ENCODE measurements at regions not wholly inside any gene's neighbourhood (a gene's known extent, or its start where the extent isn't known, plus 50 kb on each side); places are given as distances from the start of the nearest gene placed in this dataset.

DNA sequence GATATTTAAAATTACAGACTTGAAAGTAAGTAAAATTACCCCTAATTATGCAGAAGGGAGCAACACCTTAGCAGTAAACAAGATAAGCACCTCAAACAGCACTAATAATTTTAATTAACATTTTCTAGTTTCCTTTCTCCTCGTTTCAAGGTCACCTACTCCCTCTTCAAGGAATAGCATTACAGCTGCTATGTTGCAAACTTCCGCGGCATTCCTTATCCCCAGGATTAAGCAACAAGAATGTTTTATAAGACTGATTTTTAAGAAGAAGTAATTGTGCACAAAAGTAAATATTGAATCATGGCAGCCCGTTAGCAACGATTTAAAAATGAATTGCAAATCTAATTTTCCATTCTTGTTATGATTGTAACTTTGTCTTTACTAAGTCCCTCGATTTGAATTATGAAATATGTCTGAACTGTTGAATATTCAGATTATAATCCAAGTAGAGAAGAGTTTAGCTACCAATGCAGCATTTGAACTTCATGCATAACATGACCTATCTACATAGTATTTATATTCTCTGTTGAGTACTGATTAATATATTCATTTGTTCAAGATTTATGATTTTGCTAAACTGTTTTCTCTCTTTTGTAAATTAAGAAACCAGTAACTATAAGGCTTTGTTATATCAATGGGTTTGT is 593.5 kb upstream of the MGMT start:
- TF ChIP-seq GATA2 (IDR thresholded peaks at IDR 0.05; ENCODE audit: insufficient read depth, insufficient read length, low read depth, low read length) (no peak), POLR2AphosphoS5 (IDR thresholded peaks at IDR 0.05; ENCODE audit: insufficient read depth, low read depth, low read length) (no peak), JUN (IDR thresholded peaks at IDR 0.05; ENCODE audit: borderline replicate concordance, insufficient read depth, insufficient read length, low read depth) (no peak), POLR2A (IDR thresholded peaks at IDR 0.05; ENCODE audit: low read depth, low read length) (no peak)
- intact Hi-C loops (cut with micrococcal nuclease) (no loop called here), dilution Hi-C loops (cut with MboI; ENCODE audit: extremely low pct_ligation_motif_present, low sequenced_read_pairs) (no loop called here)
- H3K9ac ChIP-seq (replicated peaks; ENCODE audit: extremely low read depth, insufficient read depth, low read length), result no peak overlapping the region
- ChIA-PET POLR2A (no interaction called here), CTCF (no interaction called here)
- DNase-seq (ENCODE audit: low read depth, low spot score), result no peak
- no peaks in the 10 kb centered on the region for H3K27me3 ChIP-seq (ENCODE audit: control insufficient read depth in 2 of 2, insufficient read depth in 2 of 2, low read length in 2 of 2)
- no peaks in the 10 kb centered on the region for H3K4me1 ChIP-seq (ENCODE audit: control insufficient read depth, extremely low read depth, insufficient read depth, low read length)
- no peaks in the 10 kb centered on the region for H3K36me3 ChIP-seq (ENCODE audit: control insufficient read depth in 2 of 2, extremely low read depth in 1 of 2, insufficient read depth in 2 of 2, low read length in 2 of 2)
- no peak overlapping the region for H3K4me3 ChIP-seq (replicated peaks in 1 of 3; ENCODE audit: insufficient read depth in 1 of 3, low read depth in 1 of 3, low read length in 3 of 3)
- no peaks in the 10 kb centered on the region for H3K79me2 ChIP-seq (ENCODE audit: control insufficient read depth, insufficient read depth, low read length)
- BruUV-seq (replicated peaks), result no TSS peak
- H3K9me1 ChIP-seq (replicated peaks; ENCODE audit: control insufficient read depth, extremely low read depth, insufficient read depth, low read length), result no peaks in the 10 kb centered on the region
- H3K4me2 ChIP-seq (ENCODE audit: insufficient read depth, low read length), result no peak overlapping the region
- H2AFZ ChIP-seq (ENCODE audit: low read depth, low read length), result no peak overlapping the region
- FAIRE-seq, result no peak
- H3K27ac ChIP-seq (ENCODE audit: insufficient read depth, low read depth, low read length), result no peak overlapping the region
- H3K9me3 ChIP-seq (replicated peaks; ENCODE audit: control insufficient read depth, insufficient read depth, low read length), result peaks cover 1% of the 10 kb centered on the region
- H4K20me1 ChIP-seq (replicated peaks; ENCODE audit: control insufficient read depth, extremely low read depth, insufficient read depth, low read length), result no peaks in the 10 kb centered on the region

DNA sequence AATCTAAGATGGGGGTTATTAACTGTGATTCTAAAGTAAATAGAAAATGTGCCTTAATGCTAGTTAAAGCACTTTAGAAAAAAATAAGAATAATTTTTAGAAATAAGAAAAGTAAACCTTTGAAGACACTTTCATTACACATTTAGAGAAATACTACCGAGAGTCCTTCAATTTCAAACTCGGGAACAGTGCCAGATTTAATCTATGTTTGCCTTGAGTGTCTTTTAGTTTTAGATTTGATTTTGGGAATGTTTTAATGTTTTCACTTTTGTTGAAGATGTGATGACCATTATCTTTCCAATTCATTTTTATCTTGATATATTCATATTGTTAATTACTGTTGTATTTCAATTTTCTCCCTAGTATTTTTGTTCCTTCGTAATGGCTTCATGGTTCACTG is 592.7 kb upstream of the MGMT start:
- Histone ChIP-seq H3K79me2 (ENCODE audit: control insufficient read depth, insufficient read depth, low read length) (no peaks in the 10 kb centered on the region), H3K9ac (replicated peaks; ENCODE audit: extremely low read depth, insufficient read depth, low read length) (no peak overlapping the region), H3K9me1 (replicated peaks; ENCODE audit: control insufficient read depth, extremely low read depth, insufficient read depth, low read length) (no peaks in the 10 kb centered on the region), H3K4me1 (ENCODE audit: control insufficient read depth, extremely low read depth, insufficient read depth, low read length) (no peaks in the 10 kb centered on the region), H3K9me3 (replicated peaks; ENCODE audit: control insufficient read depth, insufficient read depth, low read length) (peaks cover 1% of the 10 kb centered on the region), H3K4me3 (replicated peaks in 1 of 3; ENCODE audit: insufficient read depth in 1 of 3, low read depth in 1 of 3, low read length in 3 of 3) (no peak overlapping the region), H2AFZ (ENCODE audit: low read depth, low read length) (no peak overlapping the region), H4K20me1 (replicated peaks; ENCODE audit: control insufficient read depth, extremely low read depth, insufficient read depth, low read length) (no peaks in the 10 kb centered on the region), H3K4me2 (ENCODE audit: insufficient read depth, low read length) (no peak overlapping the region), H3K27ac (ENCODE audit: insufficient read depth, low read depth, low read length) (no peak overlapping the region), H3K36me3 (ENCODE audit: control insufficient read depth in 2 of 2, extremely low read depth in 1 of 2, insufficient read depth in 2 of 2, low read length in 2 of 2) (no peaks in the 10 kb centered on the region), H3K27me3 (ENCODE audit: control insufficient read depth in 2 of 2, insufficient read depth in 2 of 2, low read length in 2 of 2) (no peaks in the 10 kb centered on the region)
- BruUV-seq (replicated peaks), result no TSS peak
- FAIRE-seq (no peak), DNase-seq (ENCODE audit: low read depth, low spot score) (no peak)
- ChIA-PET CTCF (no interaction called here), POLR2A (no interaction called here)
- no peak for TF ChIP-seq POLR2AphosphoS5 (IDR thresholded peaks at IDR 0.05; ENCODE audit: insufficient read depth, low read depth, low read length)
- no peak for TF ChIP-seq JUN (IDR thresholded peaks at IDR 0.05; ENCODE audit: borderline replicate concordance, insufficient read depth, insufficient read length, low read depth)
- TF ChIP-seq FOS (IDR thresholded peaks at IDR 0.05; ENCODE audit: borderline replicate concordance, insufficient read depth, low read length), result no peak
- no peak for TF ChIP-seq MYC (IDR thresholded peaks at IDR 0.05; ENCODE audit: low read depth, low read length)
- TF ChIP-seq POLR2A (IDR thresholded peaks at IDR 0.05; ENCODE audit: low read depth, low read length), result no peak
- no peak for TF ChIP-seq GATA2 (IDR thresholded peaks at IDR 0.05; ENCODE audit: insufficient read depth, insufficient read length, low read depth, low read length)
- TF ChIP-seq, protein P1, sequence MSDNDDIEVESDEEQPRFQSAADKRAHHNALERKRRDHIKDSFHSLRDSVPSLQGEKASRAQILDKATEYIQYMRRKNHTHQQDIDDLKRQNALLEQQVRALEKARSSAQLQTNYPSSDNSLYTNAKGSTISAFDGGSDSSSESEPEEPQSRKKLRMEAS (IDR thresholded peaks at IDR 0.05; ENCODE audit: insufficient read depth, insufficient read length), result no peak
- TF ChIP-seq EZH2 (IDR thresholded peaks at IDR 0.05; ENCODE audit: borderline replicate concordance, low read depth, low read length, severe bottlenecking), result no peak
- TF ChIP-seq CTCF (IDR thresholded peaks at IDR 0.05; ENCODE audit: extremely low read depth in 1 of 2, insufficient read depth in 1 of 2, low read depth in 1 of 2, low read length in 2 of 2), result no peak
- dilution Hi-C loops (cut with MboI; ENCODE audit: extremely low pct_ligation_motif_present, low sequenced_read_pairs) (no loop called here), intact Hi-C loops (cut with micrococcal nuclease) (no loop called here)
